MM.1S (cell line): ENCODE measurements at regions not wholly inside any gene's neighbourhood (a gene's known extent, or its start where the extent isn't known, plus 50 kb on each side); places are given as distances from the start of the nearest gene placed in this dataset.

ENCODE experiments used
- CTCF ChIP-seq: fragments of 300-600 bp; sonication (generic); IDR thresholded peaks from 2 replicates; pipeline ENCODE4 v1.5.1; 2016; ENCODE audit warnings: antibody characterized with exemption, low read length, mixed read lengths
- EZH2 ChIP-seq: fragments of 300-600 bp; sonication (generic); optimal IDR thresholded peaks from 2 replicates; pipeline ENCODE3; 2017; ENCODE audit warnings: low read depth, mild to moderate bottlenecking, antibody characterized with exemption, low read length, mixed read lengths
- EZH2phosphoT487 ChIP-seq: fragments of 300-600 bp; sonication (generic); IDR thresholded peaks from 2 replicates; pipeline ENCODE4 v1.6.1; 2018; ENCODE audit warnings: antibody characterized with exemption, low read length

GRCh38 chr18:41226186-41226585 lies 728.8 kb upstream of the PIK3C3 start:
- TF ChIP-seq CTCF (no peak), EZH2phosphoT487 (no peak), EZH2 (no peak)
